ENCODE measurements at regions not wholly inside any gene's neighbourhood (a gene's known extent, or its start where the extent isn't known, plus 50 kb on each side); places are given as distances from the start of the nearest gene placed in this dataset.

GRCh38 chr1:25066256-25066655, 136.2 kb upstream of the RUNX3 start:
- Mint-ChIP-seq H3K36me3 (ENCODE audit: low read depth) (no peaks in the 10 kb centered on the region), H3K4me3 (no peak overlapping the region), H3K27me3 (ENCODE audit: low read depth) (peaks cover 56% of the 10 kb centered on the region), H3K27ac (no peak overlapping the region), H3K4me1 (peaks cover 11% of the 10 kb centered on the region), H3K9me3 (no peaks in the 10 kb centered on the region)
- no peak for TF ChIP-seq CTCF (IDR thresholded peaks at IDR 0.05; ENCODE audit: unreplicated experiment in 3 of 3)

GRCh38 chr1:25065795-25066238, 135.7 kb upstream of the RUNX3 start:
- Mint-ChIP-seq H3K4me3 (no peak overlapping the region), H3K36me3 (ENCODE audit: low read depth) (no peaks in the 10 kb centered on the region), H3K4me1 (peaks cover 11% of the 10 kb centered on the region), H3K27me3 (ENCODE audit: low read depth) (peaks cover 58% of the 10 kb centered on the region), H3K9me3 (no peaks in the 10 kb centered on the region), H3K27ac (no peak overlapping the region)
- no peak for TF ChIP-seq CTCF (IDR thresholded peaks at IDR 0.05; ENCODE audit: unreplicated experiment in 3 of 3)

- H3K4me1 Mint-ChIP-seq = peaks cover 11% of the 10 kb centered on the region
- TF ChIP-seq CTCF (IDR thresholded peaks at IDR 0.05; ENCODE audit: unreplicated experiment in 3 of 3) = no peak
- no peaks in the 10 kb centered on the region for H3K9me3 Mint-ChIP-seq
- H3K4me3 Mint-ChIP-seq = no peak overlapping the region
- H3K27me3 Mint-ChIP-seq (ENCODE audit: low read depth) = peaks cover 57% of the 10 kb centered on the region
- H3K27ac Mint-ChIP-seq = no peak overlapping the region
- no peaks in the 10 kb centered on the region for H3K36me3 Mint-ChIP-seq (ENCODE audit: low read depth)
Observed at GRCh38 chr1:25065321-25065721, 135.2 kb upstream of the RUNX3 start.

GRCh38 chr1:25064465-25065240, 134.6 kb upstream of the RUNX3 start:
- Mint-ChIP-seq H3K9me3 (no peaks in the 10 kb centered on the region), H3K36me3 (ENCODE audit: low read depth) (no peaks in the 10 kb centered on the region), H3K27me3 (ENCODE audit: low read depth) (peaks cover 51% of the 10 kb centered on the region), H3K27ac (no peak overlapping the region), H3K4me3 (no peak overlapping the region), H3K4me1 (peaks cover 11% of the 10 kb centered on the region)
- no peak for TF ChIP-seq CTCF (IDR thresholded peaks at IDR 0.05; ENCODE audit: unreplicated experiment in 3 of 3)

GRCh38 chr1:25063591-25064416, 133.7 kb upstream of the RUNX3 start:
- H3K4me3 Mint-ChIP-seq = no peak overlapping the region
- no peak for TF ChIP-seq CTCF (IDR thresholded peaks at IDR 0.05; ENCODE audit: unreplicated experiment in 3 of 3)
- no peaks in the 10 kb centered on the region for H3K9me3 Mint-ChIP-seq
- peaks cover 45% of the 10 kb centered on the region for H3K27me3 Mint-ChIP-seq (ENCODE audit: low read depth)
- H3K27ac Mint-ChIP-seq = no peak overlapping the region
- H3K4me1 Mint-ChIP-seq = peaks cover 11% of the 10 kb centered on the region
- no peaks in the 10 kb centered on the region for H3K36me3 Mint-ChIP-seq (ENCODE audit: low read depth)

Data from nephron (organoid).